Gastroesophageal sphincter (tissue), 4 donors: ENCODE measurements at regions not wholly inside any gene's neighbourhood (a gene's known extent, or its start where the extent isn't known, plus 50 kb on each side); places are given as distances from the start of the nearest gene placed in this dataset.

Source experiments
- ATAC-seq: fragments of 150-250 bp; one replicate; pipeline ENCODE4 v1.9.1; 2016; ENCODE audit warnings: mild to moderate bottlenecking, moderate library complexity
- H3K27ac ChIP-seq, 4 donors: fragments of 200-600 bp; sonication (generic) in 3 of 4; 1 replicate in 3 of 4; 2 replicates in 1 of 4; pipeline ENCODE4 v1.5.1; 2016 to 2019
- H3K27me3 ChIP-seq: fragments of 200-600 bp; sonication (generic); one replicate; pipeline ENCODE4 v1.5.1; 2019
- H3K36me3 ChIP-seq, 2 donors: fragments of 200-600 bp; sonication (generic); one replicate each; pipeline ENCODE4 v1.5.1; 2019; ENCODE audit warnings: control low read depth in 1 of 2
- H3K4me1 ChIP-seq, 3 donors: fragments of 200-600 bp; sonication (generic); 1 replicate in 2 of 3; 2 replicates in 1 of 3; pipeline ENCODE4 v1.5.1; 2016 to 2019; ENCODE audit warnings: control low read depth in 2 of 3
- H3K4me3 ChIP-seq, 2 donors: fragments of 200-600 bp; sonication (generic); one replicate each; pipeline ENCODE4 v1.5.1; 2019; ENCODE audit warnings: mild to moderate bottlenecking in 1 of 2, moderate library complexity in 1 of 2
- H3K9me3 ChIP-seq, 3 donors: fragments of 200-600 bp; sonication (generic); one replicate each; pipeline ENCODE4 v1.5.1; 2017 to 2019; ENCODE audit warnings: control low read depth in 2 of 3
- CTCF ChIP-seq, 4 experiments: fragments of 200-600 bp in 2 of 4; fragments of 450-650 bp in 2 of 4; sonication (generic) in 1 of 4; IDR thresholded peaks; one replicate each; pipeline ENCODE4 v1.5.1; 2017 to 2019; ENCODE audit warnings: antibody characterized with exemption in 4 of 4, mild to moderate bottlenecking in 2 of 4, moderate library complexity in 2 of 4
- EP300 ChIP-seq: sonication (generic); formaldehyde crosslinking; IDR thresholded peaks from one replicate; pipeline ENCODE4 v1.6.1; 2017; ENCODE audit warnings: antibody characterized with exemption, mild to moderate bottlenecking
- POLR2A ChIP-seq, 2 donors: fragments of 450-650 bp; IDR thresholded peaks; one replicate each; pipeline ENCODE4 v1.6.1; 2017; ENCODE audit warnings: antibody characterized with exemption in 2 of 2, mild to moderate bottlenecking in 2 of 2, moderate library complexity in 1 of 2
- POLR2AphosphoS5 ChIP-seq: sonication (generic); formaldehyde crosslinking; IDR thresholded peaks from one replicate; pipeline ENCODE4 v1.6.1; 2017; ENCODE audit warnings: antibody characterized with exemption
- WGBS, 2 donors: methylation state at CpG; one replicate each; pipeline ENCODE4 v1.1.5; 2018; ENCODE audit warnings: low coverage in 1 of 2; 5-methylcytosine and 5-hydroxymethylcytosine counted together

GRCh38 chr20:48090784-48091183, 305.5 kb upstream of the SULF2 start:
- 76 to 83% methylated on average over 3 to 5 of the region's 7 CpGs for WGBS, 2 donors
- no peak for TF ChIP-seq CTCF (IDR thresholded peaks at IDR 0.05)
- no peaks in the 10 kb centered on the region for H3K9me3 ChIP-seq
- no peak for ATAC-seq
- H3K4me1 ChIP-seq: peaks cover 0 to 6% (median 0%) of the 10 kb centered on the region in 3 donors
- no peak overlapping the region for H3K4me3 ChIP-seq
- no peaks in the 10 kb centered on the region for H3K27me3 ChIP-seq
- no peaks in the 10 kb centered on the region for H3K36me3 ChIP-seq
- no peak overlapping the region for H3K27ac ChIP-seq

- no peaks in the 10 kb centered on the region for H3K27me3 ChIP-seq
- no peak overlapping the region for H3K4me3 ChIP-seq
- H3K27ac ChIP-seq: no peak overlapping the region
- no peak for ATAC-seq
- WGBS, 2 donors: 94 to 100% methylated on average over 2 of the region's 2 CpGs
- no peaks in the 10 kb centered on the region for H3K36me3 ChIP-seq
- TF ChIP-seq CTCF (IDR thresholded peaks at IDR 0.05) (no peak), EP300 (no peak), POLR2AphosphoS5 (no peak), POLR2A (IDR thresholded peaks at IDR 0.05) (no peak)
- H3K4me1 ChIP-seq: peaks cover 0 to 6% (median 0%) of the 10 kb centered on the region in 3 donors
- no peaks in the 10 kb centered on the region for H3K9me3 ChIP-seq
These were observed 305.0 kb upstream of the SULF2 start for GRCh38 chr20:48090314-48090713.

GRCh38 chr20:48080583-48080982, 295.3 kb upstream of the SULF2 start:
- H3K27me3 ChIP-seq: no peaks in the 10 kb centered on the region
- no peak overlapping the region for H3K27ac ChIP-seq
- no peaks in the 10 kb centered on the region for H3K4me1 ChIP-seq
- ATAC-seq: no peak
- no peak for TF ChIP-seq EP300
- TF ChIP-seq CTCF (IDR thresholded peaks at IDR 0.05): no peak
- no peak for TF ChIP-seq POLR2AphosphoS5
- no peak for TF ChIP-seq POLR2A (IDR thresholded peaks at IDR 0.05)
- WGBS, 2 donors: 58 to 90% methylated on average over 2 of the region's 2 CpGs
- no peak overlapping the region for H3K4me3 ChIP-seq
- H3K9me3 ChIP-seq: no peaks in the 10 kb centered on the region
- H3K36me3 ChIP-seq: no peaks in the 10 kb centered on the region

GRCh38 chr20:48079028-48079427, 293.7 kb upstream of the SULF2 start:
- no peak overlapping the region for H3K4me3 ChIP-seq
- H3K4me1 ChIP-seq: no peaks in the 10 kb centered on the region
- TF ChIP-seq POLR2AphosphoS5: no peak
- no peak for TF ChIP-seq POLR2A (IDR thresholded peaks at IDR 0.05)
- TF ChIP-seq CTCF (IDR thresholded peaks at IDR 0.05): no peak
- no peak for TF ChIP-seq EP300
- WGBS, 2 donors: 91 to 100% methylated on average over 1 to 4 of the region's 5 CpGs
- H3K27me3 ChIP-seq: no peaks in the 10 kb centered on the region
- H3K27ac ChIP-seq: no peak overlapping the region
- ATAC-seq: no peak
- H3K9me3 ChIP-seq: no peaks in the 10 kb centered on the region
- no peaks in the 10 kb centered on the region for H3K36me3 ChIP-seq

- Histone ChIP-seq H3K36me3 (no peaks in the 10 kb centered on the region), H3K4me3 (no peak overlapping the region), H3K27ac (no peak overlapping the region), H3K27me3 (no peaks in the 10 kb centered on the region), H3K4me1 (no peaks in the 10 kb centered on the region), H3K9me3 (no peaks in the 10 kb centered on the region)
- ATAC-seq: no peak
- WGBS, 2 donors: 81 to 93% methylated on average over 4 to 5 of the region's 6 CpGs
- no peak for TF ChIP-seq POLR2AphosphoS5
- TF ChIP-seq POLR2A (IDR thresholded peaks at IDR 0.05): no peak
- TF ChIP-seq CTCF (IDR thresholded peaks at IDR 0.05): no peak
- TF ChIP-seq EP300: no peak
These were observed 291.5 kb upstream of the SULF2 start for GRCh38 chr20:48076747-48077146.
